GM18517 (cell line): ENCODE measurements at regions not wholly inside any gene's neighbourhood (a gene's known extent, or its start where the extent isn't known, plus 50 kb on each side); places are given as distances from the start of the nearest gene placed in this dataset.
"Not testable (repeated sequence)": the region's sequence is repeated elsewhere in the genome, so short reads cannot be mapped to it uniquely, and the experiment has no call there.

Source experiments
- ATAC-seq: cut with Tn5 transposase; IDR thresholded peaks from one replicate; pipeline ENCODE4 v1.9.1; 2021; ENCODE audit warnings: mild to moderate bottlenecking, moderate library complexity; ENCODE audit not compliant: unreplicated experiment

DNA sequence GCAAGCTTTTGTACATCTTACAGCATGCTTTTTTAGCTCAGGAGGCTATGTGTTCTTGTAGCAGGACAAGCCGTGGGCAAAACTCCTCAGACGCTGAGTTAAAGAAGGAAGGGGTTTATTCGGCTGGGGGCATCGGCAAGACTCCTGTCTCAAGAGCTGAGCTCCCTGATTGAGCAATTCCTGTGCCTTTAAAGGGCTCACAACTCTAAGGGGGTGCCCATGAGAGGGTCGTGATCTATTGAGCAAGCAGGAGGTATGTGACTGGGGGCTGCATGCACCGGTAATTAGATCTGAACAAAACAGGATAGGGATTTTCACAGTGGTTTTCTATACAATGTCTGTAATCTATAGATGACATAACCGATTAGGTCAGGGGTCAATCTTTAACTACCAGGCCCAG, 456.3 kb downstream of the TMEM135 start:
- not testable (repeated sequence) for ATAC-seq

GRCh38 chr11:87493516-87493915, 455.8 kb downstream of the TMEM135 start:
- no peak for ATAC-seq

- ATAC-seq, result no peak
Observed at GRCh38 chr11:87491381-87491780, 453.6 kb downstream of the TMEM135 start.

DNA sequence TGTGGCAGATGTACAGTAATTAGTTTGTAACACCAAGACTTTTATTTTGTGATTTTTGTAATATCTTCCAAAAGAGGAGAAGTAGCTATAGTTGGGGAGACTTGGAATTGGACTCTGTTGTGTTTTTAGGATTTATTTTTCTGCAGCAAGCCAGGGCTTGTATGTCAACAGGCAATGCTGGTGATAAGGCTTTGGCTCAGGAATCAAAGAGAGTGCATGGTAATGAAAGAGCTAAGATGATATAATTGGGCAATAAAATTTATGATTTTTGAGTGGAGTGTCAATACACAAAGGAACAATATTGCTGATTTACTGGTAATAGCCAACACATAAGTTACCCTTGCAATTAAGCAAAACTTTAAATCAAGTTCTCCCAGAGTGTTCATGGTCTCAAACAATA, 452.9 kb downstream of the TMEM135 start:
- no peak for ATAC-seq

- no peak for ATAC-seq
Observed at GRCh38 chr11:87484566-87484965, 446.8 kb downstream of the TMEM135 start.

DNA sequence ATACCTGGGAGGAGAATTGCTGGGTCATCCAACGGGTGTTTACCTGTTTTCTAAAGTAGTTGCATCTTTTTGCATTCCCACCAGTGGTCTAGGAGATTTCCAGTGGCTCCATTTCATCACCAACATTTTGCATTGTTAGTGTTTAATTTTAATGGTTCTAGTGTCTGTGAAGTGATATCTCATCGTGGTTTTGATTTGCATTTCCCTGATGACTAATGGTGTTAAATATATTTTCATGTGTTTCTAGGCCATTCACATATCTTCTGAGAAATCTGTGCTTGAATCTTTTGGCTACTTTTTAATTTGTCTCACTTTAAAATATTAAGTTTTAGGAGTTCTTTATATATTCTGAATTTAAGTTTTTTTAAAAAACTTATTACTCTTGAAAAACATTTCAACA, 439.6 kb downstream of the TMEM135 start:
- ATAC-seq, result no peak

DNA sequence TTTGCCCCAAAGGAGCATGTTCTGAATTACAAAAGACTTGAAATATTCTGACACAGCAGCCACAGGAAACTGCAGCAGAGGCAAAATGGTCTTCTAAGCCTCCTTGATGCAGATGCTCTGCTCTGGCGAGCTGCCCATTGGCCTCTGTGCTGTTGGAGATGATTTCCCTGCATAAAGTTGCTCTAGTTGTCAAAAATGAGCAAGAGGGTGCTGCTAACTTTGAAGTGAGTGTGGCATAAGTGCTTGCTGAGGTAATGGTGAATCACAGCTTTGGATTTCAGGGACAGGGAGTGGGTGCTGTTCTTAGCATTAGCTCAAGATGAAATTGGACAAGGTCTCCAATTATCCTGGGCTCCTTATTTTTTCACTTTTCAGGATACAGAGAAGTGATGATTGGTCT, 435.4 kb downstream of the TMEM135 start:
- ATAC-seq, result no peak

DNA sequence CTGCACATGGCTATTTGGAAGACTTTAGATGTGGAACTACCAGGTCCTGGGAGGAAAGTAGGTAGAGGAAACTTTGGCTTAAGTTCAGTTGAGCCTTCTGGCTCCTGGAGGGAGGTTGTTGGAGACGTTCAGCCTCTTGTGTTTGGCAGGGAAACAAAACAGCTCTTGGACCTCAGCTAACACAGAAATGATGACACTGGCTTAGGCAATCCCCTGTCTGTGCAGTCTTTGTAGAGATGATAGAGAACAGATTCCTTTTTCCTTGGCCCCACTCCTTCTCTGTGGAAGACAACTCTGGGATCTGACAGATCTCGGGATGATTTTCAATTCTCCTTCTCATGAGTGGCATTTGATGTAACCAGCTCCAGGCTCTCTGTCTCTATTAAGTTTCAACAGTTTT, 428.5 kb downstream of the TMEM135 start:
- ATAC-seq, result no peak

DNA sequence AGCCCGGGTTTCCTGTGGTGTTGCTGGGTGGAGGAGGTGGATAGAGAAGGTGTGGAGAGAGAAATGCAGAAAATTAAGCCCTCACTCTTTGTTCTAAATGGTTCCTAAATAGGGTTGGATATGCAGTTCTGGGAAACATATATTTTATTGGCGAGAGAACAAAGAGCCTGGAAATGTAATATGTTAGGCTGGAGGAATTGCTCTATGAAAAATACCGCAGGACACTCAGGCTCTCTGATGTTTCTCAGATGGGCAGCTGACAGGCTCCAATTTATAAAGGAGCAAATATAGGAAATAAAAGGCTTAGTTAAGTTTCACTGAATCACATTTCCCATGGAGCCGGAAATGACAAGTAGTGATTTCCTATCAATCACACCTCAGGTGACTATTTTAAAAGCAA, 428.0 kb downstream of the TMEM135 start:
- no peak for ATAC-seq

DNA sequence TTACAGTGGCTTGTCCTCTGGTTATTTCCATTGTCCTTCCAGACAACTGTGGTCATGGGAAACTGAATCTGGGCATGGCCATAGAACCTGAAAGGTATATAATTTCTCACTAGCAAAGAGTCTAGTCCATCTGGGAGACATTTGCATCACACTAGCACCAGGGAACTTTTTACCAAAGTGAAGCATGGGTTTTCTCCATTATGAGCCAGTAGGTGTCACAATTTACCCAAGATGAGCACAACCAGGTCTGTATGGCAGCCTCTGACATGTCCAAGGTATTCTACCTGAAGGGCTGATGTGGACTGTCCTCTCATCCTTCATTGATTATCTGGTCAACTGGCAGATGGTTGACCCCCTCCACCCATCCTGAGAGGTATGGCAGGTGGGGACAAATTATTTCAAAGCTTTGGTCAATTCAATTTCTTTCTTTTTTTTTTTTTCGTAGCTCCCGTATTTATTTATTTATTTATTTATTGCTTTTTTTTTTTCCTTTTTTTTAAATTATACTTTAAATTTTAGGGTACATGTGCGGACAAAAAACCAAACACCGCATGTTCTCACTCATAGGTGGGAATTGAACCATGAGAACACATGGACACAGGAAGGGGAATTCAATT, 425.9 kb downstream of the TMEM135 start:
- no peak for ATAC-seq

DNA sequence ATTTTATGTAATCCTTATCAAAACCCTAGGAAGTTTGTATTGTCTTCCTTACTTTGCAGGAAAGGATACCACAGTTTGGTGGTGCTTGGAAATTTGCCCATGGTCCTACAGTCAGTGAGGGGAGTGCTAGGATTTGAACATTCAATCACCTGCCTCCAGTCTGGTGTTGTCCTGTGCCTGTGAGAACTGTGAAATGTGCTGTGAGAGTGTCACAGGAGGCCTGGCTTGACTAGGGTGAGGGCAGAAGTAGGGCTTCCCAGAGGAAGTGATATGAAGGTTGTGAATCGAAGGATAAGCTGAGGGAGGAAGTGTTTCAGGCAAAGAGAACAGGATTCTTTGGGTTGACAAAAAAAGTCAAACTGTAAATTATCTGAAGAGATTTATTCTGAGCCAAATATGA, 424.4 kb downstream of the TMEM135 start:
- no peak for ATAC-seq

DNA sequence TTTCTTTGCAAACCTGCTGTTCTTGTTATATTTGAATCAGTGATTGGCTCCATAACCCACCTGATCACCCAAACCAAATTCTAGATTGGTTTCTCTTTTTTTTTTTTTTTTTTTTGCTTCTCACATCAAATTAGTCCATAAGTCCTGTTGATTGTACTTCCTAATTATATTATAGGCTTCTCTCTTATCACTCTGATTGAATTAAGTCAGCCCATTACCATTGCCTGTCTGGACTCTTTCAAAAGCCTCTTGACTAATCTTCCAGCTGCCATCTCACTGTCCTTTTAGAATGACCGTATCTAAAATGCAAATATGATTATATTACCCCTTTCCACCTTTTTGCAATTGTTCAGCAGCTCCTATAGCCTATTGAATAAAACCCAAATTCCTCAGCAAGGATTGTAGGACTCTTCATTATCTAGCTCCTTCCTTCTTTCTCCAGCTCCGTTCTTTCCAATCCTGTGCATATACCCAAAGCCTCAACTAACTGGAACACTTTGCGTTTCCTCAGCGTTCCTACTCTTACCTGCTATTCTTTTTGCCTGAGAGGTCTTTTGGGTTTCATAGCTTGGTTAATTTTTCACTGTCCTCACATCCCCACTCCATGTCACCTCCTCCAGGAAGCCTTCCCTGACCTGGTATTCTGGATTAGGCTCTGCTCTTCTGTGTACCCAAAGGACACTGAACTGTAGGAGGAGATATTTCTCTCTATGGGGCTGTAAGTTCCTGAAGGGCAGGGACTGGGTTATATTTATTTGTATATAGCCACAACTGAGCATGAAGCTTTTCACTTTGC, 423.3 kb downstream of the TMEM135 start:
- ATAC-seq, result no peak

GRCh38 chr11:87460279-87460678, 422.5 kb downstream of the TMEM135 start:
- ATAC-seq, result no peak

DNA sequence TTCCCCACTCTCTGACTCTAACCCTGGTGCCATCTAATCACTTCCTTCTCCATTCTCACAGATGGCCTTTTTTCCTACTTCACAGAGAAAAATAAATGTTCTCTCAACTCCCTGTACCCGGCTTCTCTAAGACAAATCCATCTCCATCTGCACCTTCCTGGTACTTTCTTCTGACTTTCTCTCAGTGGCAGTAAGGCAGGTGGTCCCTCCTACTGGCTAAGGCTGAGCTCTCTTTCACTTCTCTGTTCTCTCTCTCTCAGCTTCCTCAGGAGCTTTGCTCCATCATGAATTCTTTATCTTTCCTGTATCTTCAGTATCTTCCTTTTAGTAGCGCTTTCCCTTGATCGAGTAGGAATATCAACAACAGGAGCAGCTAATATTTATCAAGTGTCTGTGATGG, 421.6 kb downstream of the TMEM135 start:
- ATAC-seq, result no peak

DNA sequence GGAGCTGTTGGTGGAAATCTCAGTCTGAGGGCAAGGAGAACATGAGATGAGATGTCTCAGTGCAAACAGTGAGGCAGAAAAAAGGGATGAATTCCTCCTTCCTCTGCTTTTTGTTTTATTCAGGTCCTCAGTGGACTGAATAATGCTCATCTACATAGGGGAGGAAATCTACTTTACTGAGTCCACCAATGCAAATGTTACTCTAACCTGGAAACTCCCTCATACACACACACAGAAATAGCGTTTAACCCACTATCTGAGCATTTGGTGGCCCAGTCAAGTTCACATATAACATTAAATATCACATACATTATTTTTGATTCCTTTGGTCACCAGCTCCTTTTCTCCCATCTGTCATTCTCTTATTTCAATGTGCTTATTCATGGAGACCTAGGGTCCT, 418.8 kb downstream of the TMEM135 start:
- ATAC-seq, result no peak

DNA sequence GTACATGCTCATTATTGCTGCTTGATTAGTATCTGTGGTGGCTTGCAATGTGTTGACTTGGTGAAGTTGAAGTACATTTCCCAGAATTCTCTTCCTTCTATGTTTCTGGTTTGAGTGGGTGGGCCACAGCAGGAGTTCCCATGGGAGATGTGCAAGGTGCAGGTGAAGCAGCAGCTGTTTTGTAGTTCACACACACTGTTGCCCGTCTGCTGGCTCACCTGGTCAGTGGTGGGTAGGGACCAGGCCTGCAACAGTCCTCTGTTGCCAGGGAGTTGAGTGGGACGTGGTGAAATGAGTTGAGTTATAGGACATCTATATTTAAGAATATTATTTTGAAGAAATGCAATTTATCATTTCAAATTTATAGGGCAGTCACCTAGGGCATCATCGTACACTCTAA, 417.4 kb downstream of the TMEM135 start:
- ATAC-seq, result no peak

- peak; percentile 86 for ATAC-seq
Observed at GRCh38 chr11:87454241-87454640, 416.5 kb downstream of the TMEM135 start.

DNA sequence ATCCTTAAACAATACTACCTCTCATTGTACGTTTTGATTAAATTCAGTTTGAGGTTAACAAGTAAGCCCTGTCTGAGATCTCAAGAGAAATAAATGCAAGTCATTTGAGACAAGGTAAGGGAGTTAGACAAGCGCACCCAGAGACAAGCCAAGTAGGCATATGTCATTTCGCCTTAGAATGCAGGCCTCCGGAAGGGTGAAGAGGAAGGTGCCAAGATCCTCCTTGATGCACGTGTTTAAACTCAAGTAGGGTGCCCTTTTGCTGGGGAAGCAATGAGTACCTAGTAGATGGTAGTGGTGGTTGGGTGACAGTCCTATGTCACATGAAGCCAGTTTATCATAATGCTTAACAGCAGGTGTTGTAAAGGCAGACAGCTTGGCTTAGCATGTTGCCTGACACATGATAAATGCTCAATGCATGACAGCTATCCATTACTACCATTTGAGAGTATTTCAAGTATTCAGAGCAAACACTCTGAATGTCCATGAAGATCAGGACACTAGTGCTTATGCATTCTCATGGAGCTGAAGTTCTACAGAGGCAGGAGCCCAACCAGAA, 415.9 kb downstream of the TMEM135 start:
- ATAC-seq, result peak; percentile 13

- not testable (repeated sequence) for ATAC-seq
Observed at GRCh38 chr11:87452025-87452424, 414.3 kb downstream of the TMEM135 start.

DNA sequence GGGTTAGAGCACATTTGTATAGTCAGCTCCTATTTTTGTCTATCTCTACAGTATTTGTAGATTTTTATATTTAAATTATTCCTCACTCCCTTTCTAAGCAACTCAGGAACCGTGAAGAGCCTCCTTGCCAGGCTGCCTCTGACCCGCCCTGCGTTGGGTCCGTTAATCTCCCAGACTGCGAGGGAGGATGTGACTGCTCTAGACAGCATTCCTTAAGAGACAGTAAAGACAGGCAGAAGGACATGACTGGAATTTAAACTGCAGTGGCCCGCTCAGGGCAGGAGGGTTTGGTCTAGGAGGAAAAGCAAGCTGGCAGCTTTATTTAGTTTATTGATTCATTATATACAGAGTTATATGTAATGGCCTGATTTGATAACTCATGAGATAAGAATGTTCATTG, 413.7 kb downstream of the TMEM135 start:
- no peak for ATAC-seq

DNA sequence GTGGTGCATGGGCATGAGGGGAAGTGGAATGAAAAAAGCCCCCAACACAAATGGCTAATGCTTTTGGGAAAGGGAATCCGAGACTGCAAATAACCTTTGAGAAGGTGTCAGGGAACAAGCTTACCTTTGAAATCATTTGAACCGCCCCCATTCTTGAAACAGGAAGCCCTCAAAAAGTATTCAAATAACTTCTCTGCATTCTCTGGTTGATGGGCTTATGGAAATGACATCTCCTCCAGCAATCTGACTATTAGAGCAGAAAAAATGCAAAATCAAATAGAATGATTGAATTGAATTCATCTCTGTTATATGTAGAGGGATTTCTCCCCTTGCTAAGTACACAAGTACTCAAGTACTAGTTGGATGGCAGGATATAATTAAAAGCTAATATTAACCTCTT, 409.9 kb downstream of the TMEM135 start:
- no peak for ATAC-seq

DNA sequence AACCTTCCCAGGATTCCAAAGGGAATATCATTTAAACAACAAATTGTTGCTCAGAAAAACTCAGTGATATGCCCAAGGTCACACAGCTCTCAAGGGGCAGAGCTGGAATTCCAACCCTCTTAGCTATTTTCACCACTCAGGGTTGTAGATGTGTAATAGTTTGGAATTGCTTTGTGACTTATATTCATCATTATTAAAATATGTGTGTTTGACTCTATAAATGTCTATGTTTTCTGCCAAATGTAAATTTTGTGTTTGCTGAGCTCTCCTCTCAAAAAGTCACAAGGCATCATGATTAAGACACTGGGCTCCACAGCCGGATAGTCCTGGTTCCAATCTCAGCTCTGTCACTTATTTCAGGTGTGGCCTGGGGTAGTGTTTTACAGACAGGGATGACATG, 407.3 kb downstream of the TMEM135 start:
- no peak for ATAC-seq
